Astrocyte of the spinal cord (primary cell): ENCODE measurements at regions not wholly inside any gene's neighbourhood (a gene's known extent, or its start where the extent isn't known, plus 50 kb on each side); places are given as distances from the start of the nearest gene placed in this dataset.

ENCODE experiments used
- DNase-seq: peaks from one replicate; pipeline ENCODE4 v3.0.0; 2011; ENCODE audit warnings: low read depth, low spot score
- H3K4me3 ChIP-seq: 2 replicates; pipeline ENCODE4 v1.5.1; 2011; ENCODE audit warnings: low read depth, mild to moderate bottlenecking, low read length, moderate library complexity
- CTCF ChIP-seq: IDR thresholded peaks from 2 replicates; pipeline ENCODE4 v1.5.1; 2012; ENCODE audit warnings: low read depth, mild to moderate bottlenecking, low read length, inconsistent platforms
- in situ Hi-C: cut with HindIII; loops from 2 replicates; pipeline ENCODE4 v1.10.0; 2017; ENCODE audit warnings: low sequenced_read_pairs

- no peak for TF ChIP-seq CTCF
- no peak overlapping the region for H3K4me3 ChIP-seq
- DNase-seq, result no peak
- in situ Hi-C loops, result no loop called here
Measured at GRCh38 chr17:64774888-64775540, 112.9 kb upstream of the SMURF2 start.

- no peak overlapping the region for H3K4me3 ChIP-seq
- in situ Hi-C loops, result no loop called here
- peak; percentile 63 for TF ChIP-seq CTCF
- DNase-seq, result peak; percentile 51
Measured at GRCh38 chr17:64773836-64774761, 112.0 kb upstream of the SMURF2 start.

- H3K4me3 ChIP-seq, result no peak overlapping the region
- TF ChIP-seq CTCF, result no peak
- no peak for DNase-seq
- in situ Hi-C loops, result no loop called here
Measured at GRCh38 chr17:64773386-64773835, 111.3 kb upstream of the SMURF2 start.

GRCh38 chr17:64772845-64773299 lies 110.8 kb upstream of the SMURF2 start:
- DNase-seq, result no peak
- H3K4me3 ChIP-seq, result no peak overlapping the region
- TF ChIP-seq CTCF, result no peak
- in situ Hi-C loops, result no loop called here

GRCh38 chr17:64771980-64772844 lies 110.1 kb upstream of the SMURF2 start:
- no peak for DNase-seq
- in situ Hi-C loops, result no loop called here
- TF ChIP-seq CTCF, result no peak
- no peak overlapping the region for H3K4me3 ChIP-seq

GRCh38 chr17:64769712-64770111 lies 107.6 kb upstream of the SMURF2 start:
- no peak overlapping the region for H3K4me3 ChIP-seq

More at GRCh38 chr17:64769712-64770111, 107.6 kb upstream of the SMURF2 start:
- in situ Hi-C loops, result no loop called here
- no peak for TF ChIP-seq CTCF
- no peak for DNase-seq
